H9 (cell line): ENCODE measurements at regions not wholly inside any gene's neighbourhood (a gene's known extent, or its start where the extent isn't known, plus 50 kb on each side); places are given as distances from the start of the nearest gene placed in this dataset.

ENCODE experiments used
- DNase-seq: peaks from one replicate; pipeline ENCODE4 v3.0.0-alpha.2; 2017
- H2AFZ ChIP-seq: one replicate; pipeline ENCODE4 v1.6.1; 2013; ENCODE audit warnings: mild to moderate bottlenecking, low read length, control low read depth, moderate library complexity
- H2AK5ac ChIP-seq: 2 replicates; pipeline ENCODE4 v1.6.1; 2013; ENCODE audit warnings: low read length, control low read depth, mixed read lengths; ENCODE audit not compliant: insufficient read length
- H2BK120ac ChIP-seq: one replicate; pipeline ENCODE4 v1.6.1; 2013; ENCODE audit warnings: low read depth, mild to moderate bottlenecking, low read length, control low read depth, inconsistent platforms; ENCODE audit not compliant: poor library complexity, severe bottlenecking
- H2BK12ac ChIP-seq: 2 replicates; pipeline ENCODE4 v1.6.1; 2013; ENCODE audit warnings: low read length, control low read depth, mixed read lengths, low read depth; ENCODE audit not compliant: insufficient read length
- H2BK15ac ChIP-seq: 2 replicates; pipeline ENCODE4 v1.6.1; 2013; ENCODE audit warnings: low read depth, low read length, control low read depth
- H2BK20ac ChIP-seq: one replicate; pipeline ENCODE4 v1.6.1; 2013; ENCODE audit warnings: low read depth, mild to moderate bottlenecking, low read length, control low read depth, inconsistent platforms; ENCODE audit not compliant: poor library complexity, severe bottlenecking
- H2BK5ac ChIP-seq: 2 replicates; pipeline ENCODE4 v1.6.1; 2013; ENCODE audit warnings: low read length, control low read depth, mixed read lengths; ENCODE audit not compliant: insufficient read length
- H3K14ac ChIP-seq: 2 replicates; pipeline ENCODE4 v1.6.1; 2013; ENCODE audit warnings: low read length, control low read depth; ENCODE audit not compliant: insufficient read depth
- H3K18ac ChIP-seq: 2 replicates; pipeline ENCODE4 v1.6.1; 2013; ENCODE audit warnings: low read depth, mild to moderate bottlenecking, mixed read lengths, low read length, control low read depth; ENCODE audit not compliant: insufficient read length
- H3K23ac ChIP-seq: 2 replicates; pipeline ENCODE4 v1.6.1; 2013; ENCODE audit warnings: low read length, control low read depth, mixed read lengths, low read depth; ENCODE audit not compliant: insufficient read length
- H3K23me2 ChIP-seq: 2 replicates; pipeline ENCODE4 v1.6.1; 2013; ENCODE audit warnings: low read depth, mild to moderate bottlenecking, mixed read lengths, low read length, control low read depth; ENCODE audit not compliant: insufficient read length, poor library complexity, severe bottlenecking
- H3K27ac ChIP-seq: 2 replicates; pipeline ENCODE4 v1.5.1; 2013; ENCODE audit warnings: low read length, control low read depth, mixed read lengths, low read depth; ENCODE audit not compliant: insufficient read length
- H3K27me3 ChIP-seq: 2 replicates; pipeline ENCODE4 v1.6.1; 2013; ENCODE audit warnings: low read length, control low read depth, inconsistent platforms; ENCODE audit not compliant: insufficient read depth
- H3K4ac ChIP-seq: 2 replicates; pipeline ENCODE4 v1.6.1; 2013; ENCODE audit warnings: low read depth, mild to moderate bottlenecking, control low read depth, inconsistent platforms, low read length, moderate library complexity
- H3K4me1 ChIP-seq: 2 replicates; pipeline ENCODE4 v1.6.1; 2013; ENCODE audit warnings: low read length, control low read depth, inconsistent platforms; ENCODE audit not compliant: insufficient read depth
- H3K4me2 ChIP-seq: 2 replicates; pipeline ENCODE4 v1.6.1; 2013; ENCODE audit warnings: low read length, control low read depth, mixed read lengths; ENCODE audit not compliant: insufficient read length, insufficient read depth
- H3K56ac ChIP-seq: 2 replicates; pipeline ENCODE4 v1.6.1; 2013; ENCODE audit warnings: low read depth, mild to moderate bottlenecking, mixed read lengths, low read length, control low read depth; ENCODE audit not compliant: insufficient read length
- H3K79me1 ChIP-seq: 2 replicates; pipeline ENCODE4 v1.6.1; 2013; ENCODE audit warnings: low read depth, mild to moderate bottlenecking, moderate library complexity, low read length, control low read depth, inconsistent platforms; ENCODE audit not compliant: insufficient read depth, poor library complexity, severe bottlenecking
- H3K79me2 ChIP-seq: 2 replicates; pipeline ENCODE4 v1.6.1; 2013; ENCODE audit warnings: low read length, control low read depth, inconsistent platforms; ENCODE audit not compliant: insufficient read depth
- H3K9ac ChIP-seq: 2 replicates; pipeline ENCODE4 v1.6.1; 2013; ENCODE audit warnings: low read length, control low read depth, mixed read lengths; ENCODE audit not compliant: insufficient read length; ENCODE audit errors: extremely low read depth
- H3K9me3 ChIP-seq: one replicate; pipeline ENCODE4 v1.6.1; 2013; ENCODE audit warnings: low read depth, low read length, inconsistent platforms; ENCODE audit not compliant: control insufficient read depth
- H3T11ph ChIP-seq: one replicate; pipeline ENCODE4 v1.6.1; 2013; ENCODE audit warnings: mild to moderate bottlenecking, low read length, control low read depth, inconsistent platforms
- H4K20me1 ChIP-seq: one replicate; pipeline ENCODE4 v1.6.1; 2013; ENCODE audit not compliant: control insufficient read depth, insufficient read length, insufficient read depth
- H4K5ac ChIP-seq: 2 replicates; pipeline ENCODE4 v1.6.1; 2013; ENCODE audit warnings: low read depth, mild to moderate bottlenecking, mixed read lengths, low read length, control low read depth; ENCODE audit not compliant: insufficient read length
- H4K8ac ChIP-seq: replicated peaks from 2 replicates; pipeline ENCODE4 v1.6.1; 2013; ENCODE audit warnings: low read length, control low read depth, mixed read lengths, low read depth; ENCODE audit not compliant: insufficient read length
- H4K91ac ChIP-seq: 2 replicates; pipeline ENCODE4 v1.6.1; 2013; ENCODE audit warnings: low read depth, mild to moderate bottlenecking, moderate library complexity, mixed read lengths, low read length, control low read depth; ENCODE audit not compliant: insufficient read length
- H3K27ac Mint-ChIP-seq, 3 experiments: 2 replicates in 2 of 3; 3 replicates in 1 of 3; pipeline ENCODE4 v1.8.0; 2020 to 2021; ENCODE audit warnings: mixed read lengths in 3 of 3, mild to moderate bottlenecking in 1 of 3, moderate library complexity in 1 of 3
- H3K27me3 Mint-ChIP-seq: 2 replicates; pipeline ENCODE4 v1.8.0; 2021; ENCODE audit warnings: low read depth, mild to moderate bottlenecking, moderate library complexity, mixed read lengths
- H3K36me3 Mint-ChIP-seq, 3 experiments: 2 replicates in 2 of 3; 3 replicates in 1 of 3; pipeline ENCODE4 v1.8.0; 2020 to 2021; ENCODE audit warnings: low read depth in 3 of 3, mixed read lengths in 3 of 3; ENCODE audit not compliant: insufficient read depth in 1 of 3
- H3K4me1 Mint-ChIP-seq, 2 experiments: 2 replicates each; pipeline ENCODE4 v1.8.0; 2020; ENCODE audit warnings: mixed read lengths in 2 of 2
- H3K4me3 Mint-ChIP-seq, 2 experiments: 2 replicates in 1 of 2; 3 replicates in 1 of 2; pipeline ENCODE4 v1.8.0; 2020 to 2021; ENCODE audit warnings: mild to moderate bottlenecking in 2 of 2, mixed read lengths in 2 of 2, moderate library complexity in 1 of 2
- H3K9me3 Mint-ChIP-seq, 2 experiments: 2 replicates in 1 of 2; 3 replicates in 1 of 2; pipeline ENCODE4 v1.8.0; 2020; ENCODE audit warnings: mild to moderate bottlenecking in 2 of 2, mixed read lengths in 2 of 2, moderate library complexity in 1 of 2
- CTCF ChIP-seq: fragments of 200-600 bp; sonication (generic); conservative IDR thresholded peaks from 3 replicates; pipeline ENCODE4 v1.8.0; 2021; ENCODE audit warnings: antibody characterized with exemption, mild to moderate bottlenecking
- WGBS: extraction: QIAGEN DNeasy Blood & Tissue Kit; methylation state at CpG from one replicate; pipeline ENCODE4 v1.1.7; 2013; ENCODE audit warnings: missing lambda C conversion rate, low lambda C conversion rate, mixed read lengths; ENCODE audit not compliant: insufficient read length; ENCODE audit errors: extremely low coverage; 5-methylcytosine and 5-hydroxymethylcytosine counted together

- Histone ChIP-seq H2BK15ac (no peak overlapping the region), H2AK5ac (no peak overlapping the region), H3K9me3 (no peaks in the 10 kb centered on the region), H2AFZ (no peak overlapping the region), H4K20me1 (no peaks in the 10 kb centered on the region), H3K9ac (no peak overlapping the region), H3K4ac (no peak overlapping the region), H3K4me1 (no peaks in the 10 kb centered on the region), H4K91ac (no peak overlapping the region), H2BK20ac (no peak overlapping the region), H3K79me2 (no peaks in the 10 kb centered on the region), H3K79me1 (no peaks in the 10 kb centered on the region), H2BK5ac (no peak overlapping the region), H3K23ac (no peak overlapping the region), H3K56ac (no peak overlapping the region), H3K4me2 (no peak overlapping the region), H3K27me3 (no peaks in the 10 kb centered on the region), H2BK120ac (no peak overlapping the region), H3T11ph (no peak overlapping the region), H3K14ac (no peak overlapping the region), H3K23me2 (no peaks in the 10 kb centered on the region), H4K8ac (no peak overlapping the region), H2BK12ac (no peak overlapping the region), H4K5ac (no peak overlapping the region), H3K27ac (no peak overlapping the region), H3K18ac (no peak overlapping the region)
- H3K9me3 Mint-ChIP-seq, result peaks cover 0 to 1% of the 10 kb centered on the region in 2 experiments; a peak in 1 of 5 replicates
- H3K4me1 Mint-ChIP-seq, result 0 out of 4 replicates have a peak, but pooled peaks cover 0 to 3% of the 10 kb centered on the region in 2 experiments
- WGBS, result no CpG with 5 or more reads among the region's 1 CpG
- DNase-seq, result no peak
- no peak overlapping the region for H3K4me3 Mint-ChIP-seq
- H3K27me3 Mint-ChIP-seq, result no peaks in the 10 kb centered on the region
- no peaks in the 10 kb centered on the region for H3K36me3 Mint-ChIP-seq
- H3K27ac Mint-ChIP-seq, result no peak overlapping the region
- no peak for TF ChIP-seq CTCF
These were observed 453.1 kb downstream of the EPHA3 start for GRCh38 chr3:89560568-89560967.
